Esophagus (tissue), 2 donors: ENCODE measurements at regions not wholly inside any gene's neighbourhood (a gene's known extent, or its start where the extent isn't known, plus 50 kb on each side); places are given as distances from the start of the nearest gene placed in this dataset.

ENCODE experiments used
- H3K27ac ChIP-seq, 2 donors: one replicate each; pipeline ENCODE4 v1.5.1; 2013; ENCODE audit warnings: low read depth in 2 of 2, mild to moderate bottlenecking in 2 of 2, inconsistent platforms in 1 of 2, low read length in 1 of 2, moderate library complexity in 1 of 2
- H3K27me3 ChIP-seq, 2 donors: one replicate each; pipeline ENCODE4 v1.6.1; 2013; ENCODE audit warnings: low read length in 2 of 2, control low read depth in 1 of 2, mild to moderate bottlenecking in 1 of 2; ENCODE audit not compliant: insufficient read depth in 2 of 2, control insufficient read depth in 1 of 2
- H3K36me3 ChIP-seq, 2 donors: one replicate each; pipeline ENCODE4 v1.6.1; 2013; ENCODE audit warnings: low read length in 1 of 2; ENCODE audit not compliant: control insufficient read depth in 2 of 2, insufficient read depth in 2 of 2
- H3K4me1 ChIP-seq, 2 donors: one replicate each; pipeline ENCODE4 v1.6.1; 2013; ENCODE audit warnings: low read length in 1 of 2; ENCODE audit not compliant: control insufficient read depth in 2 of 2, insufficient read depth in 2 of 2
- H3K4me3 ChIP-seq, 2 donors: one replicate each; pipeline ENCODE4 v1.5.1; 2013; ENCODE audit warnings: low read length in 2 of 2, mild to moderate bottlenecking in 2 of 2, low read depth in 1 of 2, moderate library complexity in 1 of 2
- H3K9me3 ChIP-seq, 2 donors: one replicate each; pipeline ENCODE4 v1.6.1; 2013; ENCODE audit warnings: mild to moderate bottlenecking in 2 of 2, low read depth in 1 of 2, low read length in 1 of 2, moderate library complexity in 1 of 2; ENCODE audit not compliant: control insufficient read depth in 2 of 2, insufficient read depth in 1 of 2
- WGBS, 2 donors: extraction: QIAGEN DNeasy Blood & Tissue Kit; methylation state at CpG; one replicate each; pipeline ENCODE4 v1.1.7; 2013; 5-methylcytosine and 5-hydroxymethylcytosine counted together
- donor health status: healthy with polysubstance abuse.
- donor health status: Bipolar disorder and iron deficiency.

DNA sequence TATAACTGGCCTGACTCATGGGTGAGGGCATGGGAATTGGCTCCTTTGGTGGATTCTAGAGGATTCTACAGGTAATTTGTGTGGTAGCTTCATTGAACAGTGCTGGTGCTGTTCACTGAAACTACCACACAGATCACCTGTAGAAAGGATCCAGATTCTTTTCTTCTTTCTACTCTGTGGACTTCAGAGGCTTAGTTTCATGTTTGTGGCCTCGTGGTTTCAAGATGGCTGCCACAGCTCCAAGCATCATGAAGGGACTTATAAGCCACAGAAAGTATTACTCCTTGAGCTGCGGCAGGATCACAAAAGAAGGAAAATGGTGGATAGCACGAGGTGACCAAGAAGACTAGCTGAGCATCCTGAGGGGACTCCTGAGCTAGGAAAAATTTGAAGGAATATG is 88.9 kb downstream of the ADCYAP1 start:
- Histone ChIP-seq H3K36me3 (no peaks in the 10 kb centered on the region), H3K27ac (no peak overlapping the region), H3K4me1 (no peaks in the 10 kb centered on the region), H3K9me3 (peaks cover 0 to 2% of the 10 kb centered on the region in 2 donors), H3K4me3 (no peak overlapping the region), H3K27me3 (no peaks in the 10 kb centered on the region)
- 74 to 78% methylated on average over 3 of the region's 3 CpGs for WGBS, 2 donors

DNA sequence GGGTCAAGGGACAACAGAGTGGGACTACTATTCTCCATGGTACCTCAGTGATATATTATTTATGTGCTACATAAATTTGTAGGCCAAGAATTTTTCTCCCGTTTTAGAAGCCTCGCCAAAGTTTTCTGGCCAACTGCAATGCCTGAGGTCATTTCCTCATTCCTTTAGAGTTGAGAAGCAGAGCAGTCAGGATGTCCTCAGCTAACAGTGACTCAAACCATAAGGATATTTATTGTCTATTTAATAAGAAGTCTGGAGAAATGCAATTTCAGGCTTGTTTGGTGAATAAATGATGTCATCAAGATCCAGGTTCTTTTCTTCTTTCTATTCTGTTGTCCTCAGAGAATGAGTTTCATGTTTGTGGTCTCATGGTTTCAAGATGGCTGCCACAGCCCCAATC is 91.0 kb downstream of the ADCYAP1 start:
- Histone ChIP-seq H3K4me1 (no peaks in the 10 kb centered on the region), H3K4me3 (no peak overlapping the region), H3K27ac (no peak overlapping the region), H3K36me3 (no peaks in the 10 kb centered on the region), H3K9me3 (no peaks in the 10 kb centered on the region), H3K27me3 (no peaks in the 10 kb centered on the region)
- WGBS, 2 donors, result 47 to 58% methylated on average over 2 of the region's 2 CpGs

GRCh38 chr18:997499-997898 is 92.8 kb downstream of the ADCYAP1 start:
- Histone ChIP-seq H3K27ac (no peak overlapping the region), H3K4me1 (no peaks in the 10 kb centered on the region), H3K9me3 (no peaks in the 10 kb centered on the region), H3K27me3 (no peaks in the 10 kb centered on the region), H3K36me3 (no peaks in the 10 kb centered on the region), H3K4me3 (no peak overlapping the region)
- 79 to 91% methylated on average over 1 of the region's 1 CpG for WGBS, 2 donors

GRCh38 chr18:998936-999335 is 94.3 kb downstream of the ADCYAP1 start:
- Histone ChIP-seq H3K27ac (no peak overlapping the region), H3K27me3 (no peaks in the 10 kb centered on the region), H3K4me1 (no peaks in the 10 kb centered on the region), H3K9me3 (peaks cover 0 to 3% of the 10 kb centered on the region in 2 donors), H3K36me3 (no peaks in the 10 kb centered on the region), H3K4me3 (no peak overlapping the region)
- 50 to 54% methylated on average over 5 of the region's 5 CpGs for WGBS, 2 donors

GRCh38 chr18:1002653-1003178 is 98.0 kb downstream of the ADCYAP1 start:
- no peak overlapping the region for H3K27ac ChIP-seq
- H3K4me1 ChIP-seq, result no peaks in the 10 kb centered on the region
- no peaks in the 10 kb centered on the region for H3K36me3 ChIP-seq
- no peak overlapping the region for H3K4me3 ChIP-seq
- H3K27me3 ChIP-seq, result no peaks in the 10 kb centered on the region
- H3K9me3 ChIP-seq, result peaks cover 0 to 3% of the 10 kb centered on the region in 2 donors
- 44% methylated on average over 2 of the region's 2 CpGs for WGBS, 2 donors

DNA sequence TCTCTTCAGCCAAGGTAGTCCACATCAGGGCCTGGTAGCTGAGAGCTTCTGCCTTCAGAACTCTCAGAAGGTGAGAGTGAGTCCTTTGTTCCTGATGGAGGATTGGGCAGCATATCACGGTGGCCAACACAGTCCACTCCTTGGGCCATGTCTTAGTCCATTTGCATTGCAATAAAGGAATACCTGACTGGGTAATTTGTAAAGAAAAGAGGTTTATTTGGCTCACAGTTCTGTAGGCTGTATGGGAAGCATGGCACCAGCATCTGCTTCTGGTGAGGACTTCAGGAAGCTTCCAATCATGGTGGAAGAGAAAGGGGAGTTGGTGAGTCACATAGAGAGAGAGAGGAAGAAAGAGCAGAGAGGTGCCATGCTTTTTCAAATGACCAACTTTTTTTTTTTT is 98.8 kb downstream of the ADCYAP1 start:
- no peaks in the 10 kb centered on the region for H3K4me1 ChIP-seq
- H3K36me3 ChIP-seq, result no peaks in the 10 kb centered on the region
- H3K4me3 ChIP-seq, result no peak overlapping the region
- H3K27ac ChIP-seq, result no peak overlapping the region
- peaks cover 0 to 3% of the 10 kb centered on the region in 2 donors for H3K9me3 ChIP-seq
- no peaks in the 10 kb centered on the region for H3K27me3 ChIP-seq
- 63 to 75% methylated on average over 1 of the region's 1 CpG for WGBS, 2 donors

- Histone ChIP-seq H3K36me3 (no peaks in the 10 kb centered on the region), H3K27me3 (no peaks in the 10 kb centered on the region), H3K27ac (no peak overlapping the region), H3K4me1 (no peaks in the 10 kb centered on the region), H3K4me3 (no peak overlapping the region), H3K9me3 (peaks cover 0 to 3% of the 10 kb centered on the region in 2 donors)
- WGBS, 2 donors, result 61 to 69% methylated on average over 3 of the region's 3 CpGs
Measured at GRCh38 chr18:1006304-1006703, 101.6 kb downstream of the ADCYAP1 start.

- no peaks in the 10 kb centered on the region for H3K27me3 ChIP-seq
- H3K4me3 ChIP-seq, result no peak overlapping the region
- peaks cover 0 to 3% of the 10 kb centered on the region in 2 donors for H3K9me3 ChIP-seq
- H3K27ac ChIP-seq, result no peak overlapping the region
- H3K4me1 ChIP-seq, result no peaks in the 10 kb centered on the region
- 72 to 73% methylated on average over 6 of the region's 6 CpGs for WGBS, 2 donors
- H3K36me3 ChIP-seq, result no peaks in the 10 kb centered on the region
Measured at GRCh38 chr18:1006965-1007364, 102.3 kb downstream of the ADCYAP1 start.

- Histone ChIP-seq H3K36me3 (no peaks in the 10 kb centered on the region), H3K4me3 (no peak overlapping the region), H3K9me3 (peaks cover 0 to 2% of the 10 kb centered on the region in 2 donors), H3K27ac (no peak overlapping the region), H3K4me1 (no peaks in the 10 kb centered on the region), H3K27me3 (no peaks in the 10 kb centered on the region)
- WGBS, 2 donors, result 84% methylated on average over 3 of the region's 3 CpGs
Measured at GRCh38 chr18:1011349-1011748, 106.7 kb downstream of the ADCYAP1 start.

- WGBS, 2 donors, result 50 to 62% methylated on average over 1 of the region's 1 CpG
- no peaks in the 10 kb centered on the region for H3K36me3 ChIP-seq
- no peaks in the 10 kb centered on the region for H3K4me1 ChIP-seq
- H3K27me3 ChIP-seq, result no peaks in the 10 kb centered on the region
- H3K4me3 ChIP-seq, result no peak overlapping the region
- peaks cover 0 to 2% of the 10 kb centered on the region in 2 donors for H3K9me3 ChIP-seq
- no peak overlapping the region for H3K27ac ChIP-seq
Measured at GRCh38 chr18:1012775-1013174, 108.1 kb downstream of the ADCYAP1 start.
